HG03469 (cell line): ENCODE measurements at regions not wholly inside any gene's neighbourhood (a gene's known extent, or its start where the extent isn't known, plus 50 kb on each side); places are given as distances from the start of the nearest gene placed in this dataset.

Source experiments
- ATAC-seq: cut with Tn5 transposase; IDR thresholded peaks from one replicate; pipeline ENCODE4 v1.9.1; 2021; ENCODE audit warnings: mild to moderate bottlenecking, moderate library complexity, moderate number of reproducible peaks; ENCODE audit not compliant: unreplicated experiment

DNA sequence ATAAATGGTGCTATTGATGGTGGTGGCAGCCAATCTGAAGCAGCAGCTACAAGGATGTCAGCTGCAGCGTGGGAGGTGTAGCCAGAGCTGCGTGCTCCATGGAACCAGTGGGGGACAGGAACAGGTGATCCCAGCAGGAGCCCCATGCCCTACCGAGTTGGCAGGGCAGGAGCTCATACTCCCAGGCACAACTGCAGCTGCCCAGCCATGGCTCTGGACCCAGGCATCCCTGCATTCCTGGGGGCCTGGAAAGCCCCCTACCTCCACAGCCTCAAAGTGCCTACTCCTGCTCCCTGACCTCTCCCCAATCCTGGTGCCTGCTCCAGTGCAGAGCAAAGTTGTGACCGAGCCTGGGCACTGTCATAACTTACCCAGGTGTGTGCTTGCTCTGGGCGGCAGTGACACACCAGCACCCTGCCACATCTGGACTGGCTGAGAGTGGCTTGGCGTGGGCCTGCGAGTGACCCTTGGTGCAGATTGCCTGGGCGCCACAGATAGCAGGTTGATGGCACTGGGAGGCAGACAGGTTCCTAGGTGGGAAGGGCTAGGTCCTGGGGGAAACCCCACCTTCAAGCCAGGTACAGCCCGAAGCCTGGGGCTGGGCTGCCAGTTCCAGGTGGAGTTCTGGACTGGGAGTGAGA is 101.1 kb downstream of the DCAF12L2 start:
- ATAC-seq: no peak

DNA sequence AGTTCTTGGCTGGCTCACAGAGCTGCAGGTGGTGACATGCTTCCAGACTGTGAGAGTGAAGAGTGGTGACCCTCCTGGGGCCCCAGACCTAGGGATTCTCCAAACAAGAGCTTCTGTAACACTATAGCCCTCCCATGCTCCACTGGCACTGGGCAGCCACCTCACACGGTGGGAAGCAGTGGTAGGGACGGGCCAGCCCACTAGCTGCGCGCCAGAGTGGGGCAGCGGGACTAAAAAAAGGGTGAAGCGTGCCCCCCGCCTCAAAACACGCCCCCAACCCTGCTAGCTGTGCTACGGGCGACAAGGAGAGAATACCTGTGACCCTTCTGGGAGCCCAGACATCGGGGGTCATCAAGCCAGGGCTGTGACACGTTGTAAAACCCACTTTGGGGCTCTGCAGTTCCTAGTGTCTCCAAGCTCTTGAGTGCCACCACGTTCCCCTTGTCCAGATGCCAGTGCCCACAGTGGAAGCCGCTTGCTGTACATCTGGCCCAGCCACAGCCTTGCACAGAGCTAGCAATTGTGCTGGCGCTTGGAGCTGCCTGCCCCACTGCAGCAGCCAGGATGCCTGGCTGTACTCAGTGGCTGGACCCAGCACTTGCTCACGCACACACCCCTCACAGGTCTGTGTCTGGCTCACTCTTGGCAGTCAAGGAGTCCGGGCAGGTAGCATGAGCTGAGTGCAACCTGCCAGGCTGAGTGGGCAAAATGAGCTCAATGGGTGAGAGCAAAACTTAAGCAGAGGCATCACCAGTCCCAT is 100.0 kb downstream of the DCAF12L2 start:
- ATAC-seq: no peak
